Stimulated activated CD4-positive, alpha-beta T cell treated with anti-CD3 and anti-CD28 coated beads, TNF-alpha, amount 100 ng/mL, for 24 hours (primary cell): ENCODE measurements at regions not wholly inside any gene's neighbourhood (a gene's known extent, or its start where the extent isn't known, plus 50 kb on each side); places are given as distances from the start of the nearest gene placed in this dataset.
"Not testable (repeated sequence)": the region's sequence is repeated elsewhere in the genome, so short reads cannot be mapped to it uniquely, and the experiment has no call there.

Source experiments
- DNase-seq, 3 experiments: peaks; one replicate each; pipeline ENCODE4 v3.0.0-alpha.2; 2020; ENCODE audit warnings: low read depth in 3 of 3

DNA sequence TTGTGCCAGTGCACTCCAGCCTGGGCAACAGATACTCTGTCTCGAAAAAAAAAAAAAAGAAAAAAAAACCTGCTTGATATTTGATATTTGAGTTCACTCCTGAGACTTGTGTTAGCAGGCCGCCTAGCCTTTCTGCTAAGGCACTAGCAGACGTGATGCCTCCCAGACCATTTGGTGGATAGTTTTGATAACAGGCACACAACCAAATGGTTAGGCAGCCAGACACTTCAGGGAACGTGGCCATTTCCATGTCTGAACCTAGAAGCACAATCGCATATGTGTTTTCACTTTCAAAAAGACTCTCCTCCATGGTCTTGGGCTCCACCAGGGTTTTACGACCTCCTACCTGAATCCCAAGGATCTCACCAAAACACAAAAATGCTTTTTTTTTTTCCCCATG lies 1319.5 kb downstream of the BRINP3 start:
- DNase-seq = no peak

DNA sequence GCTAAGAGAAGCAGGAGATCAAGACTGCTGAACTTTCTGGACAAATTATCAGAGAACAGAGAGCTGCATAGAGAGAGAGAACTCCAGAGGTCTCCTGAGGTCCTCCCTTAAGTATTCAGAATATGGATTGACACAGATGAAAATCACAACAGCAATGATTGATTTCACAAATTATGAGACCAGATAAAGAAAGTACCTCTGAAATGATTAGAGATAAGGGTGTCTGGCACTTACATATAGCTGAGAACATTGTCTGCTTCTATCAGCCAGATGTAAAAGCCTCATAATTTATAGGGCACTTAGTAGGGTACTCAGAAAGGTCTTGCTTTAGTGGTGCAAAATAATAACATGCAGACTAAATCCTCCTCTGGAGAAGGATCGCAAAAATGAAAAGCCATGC lies 1301.8 kb downstream of the BRINP3 start:
- no peak for DNase-seq

DNA sequence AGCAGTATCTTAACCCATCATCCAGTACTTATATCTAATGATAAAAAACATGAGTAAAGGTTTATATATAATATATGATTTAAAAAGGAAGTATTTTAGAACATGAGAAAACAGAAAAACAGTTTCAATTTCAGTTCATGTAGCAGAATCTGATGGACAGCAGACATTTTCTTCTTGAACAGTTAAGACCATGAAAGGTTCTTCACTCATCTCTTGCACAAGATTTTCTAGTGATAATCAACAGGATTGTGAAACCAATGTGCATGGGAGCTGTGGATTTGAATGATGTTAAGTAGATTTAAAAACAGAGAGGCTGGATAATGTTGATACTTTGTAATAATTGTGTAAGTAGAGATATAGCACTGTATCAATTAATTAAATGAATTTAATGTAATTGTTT lies 1297.6 kb downstream of the BRINP3 start:
- DNase-seq = no peak

DNA sequence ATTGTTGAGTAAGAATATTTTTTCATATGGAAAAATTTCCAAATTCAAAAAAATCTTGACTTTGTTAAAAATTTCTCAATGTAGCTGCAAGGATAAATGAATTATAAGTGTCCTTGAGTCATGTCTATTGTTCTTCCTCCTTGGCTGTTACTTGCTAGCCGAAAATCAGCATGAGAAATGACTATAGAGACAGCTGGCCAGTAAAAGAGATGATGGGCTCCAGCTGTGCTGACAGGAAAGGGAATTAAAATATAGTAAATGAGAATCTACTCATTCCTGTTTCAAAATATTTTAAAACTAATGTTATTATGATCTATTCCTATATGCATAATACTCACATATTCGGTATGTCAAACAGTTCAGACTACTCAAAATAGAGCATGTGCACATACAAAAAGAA lies 1292.6 kb downstream of the BRINP3 start:
- DNase-seq = no peak

DNA sequence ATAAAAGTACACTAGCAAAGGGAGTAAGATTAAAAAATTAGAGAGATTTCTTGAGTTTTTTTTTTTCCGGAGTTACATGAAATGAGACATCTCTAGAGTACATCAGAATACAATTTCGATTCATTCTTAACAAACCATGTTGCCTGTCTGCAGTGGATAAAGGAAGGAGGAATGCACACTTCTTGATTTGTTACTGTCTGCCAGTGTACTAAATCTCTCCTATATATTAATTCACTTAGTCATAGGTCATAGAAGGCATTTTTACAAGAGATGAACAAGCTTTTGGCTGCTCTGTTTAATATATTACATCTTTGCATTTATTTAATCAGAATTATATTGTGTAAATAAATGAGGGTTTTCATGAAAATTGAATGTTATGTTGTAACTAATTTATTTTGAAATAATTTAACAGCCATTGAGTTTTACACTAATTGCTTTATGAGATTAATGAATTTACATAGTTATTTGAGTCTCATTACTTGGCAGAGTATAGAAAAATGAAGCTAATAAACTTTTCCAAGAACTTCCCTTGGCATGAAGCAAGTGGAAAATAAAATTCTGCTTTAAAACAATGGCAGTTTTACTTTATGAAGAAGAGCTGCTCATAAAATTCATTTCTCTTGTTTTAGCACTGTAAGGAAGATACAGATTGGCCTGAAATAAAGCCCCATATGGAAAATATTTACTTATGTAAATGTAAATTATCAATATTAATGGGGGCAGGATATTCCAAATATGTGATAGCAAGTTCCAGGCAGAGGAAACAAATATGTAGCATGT lies 1284.7 kb downstream of the BRINP3 start:
- DNase-seq = no peak

DNA sequence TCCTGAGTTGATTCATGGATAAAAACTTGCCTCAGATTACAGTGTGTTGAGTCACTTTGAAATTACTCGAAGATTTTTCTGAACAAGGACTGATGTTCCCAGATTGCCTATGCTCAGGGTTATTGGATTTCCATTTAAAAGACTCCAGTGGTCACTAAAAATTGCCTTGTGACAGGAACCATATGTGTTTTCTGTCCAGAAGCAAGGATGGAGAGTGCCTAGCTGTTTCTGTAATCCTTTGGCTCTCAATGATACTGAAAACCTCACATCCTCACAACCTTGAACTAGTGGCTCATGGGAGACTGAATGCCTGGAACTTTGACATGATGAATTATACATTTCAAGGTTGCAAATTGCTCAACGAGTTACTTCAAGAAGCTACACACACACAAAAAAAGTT lies 1271.8 kb downstream of the BRINP3 start:
- no peak for DNase-seq

DNA sequence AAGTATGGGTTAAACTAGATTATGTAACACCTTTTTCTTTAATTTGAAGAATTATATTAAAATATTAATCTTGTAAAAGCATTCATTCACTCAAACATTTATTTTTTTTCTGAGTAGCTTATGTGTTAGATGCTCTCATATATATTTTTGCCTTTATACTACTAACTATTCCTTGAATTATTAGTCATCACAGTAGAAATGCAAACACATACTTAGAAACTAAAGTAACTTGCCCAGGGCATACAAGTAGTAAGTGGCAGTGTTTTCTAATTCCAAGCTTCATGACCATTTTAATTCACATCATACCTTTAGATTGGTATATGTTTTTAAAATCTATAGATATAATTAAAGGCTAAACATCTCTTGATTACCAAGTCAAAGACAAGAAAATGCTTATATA lies 1271.0 kb downstream of the BRINP3 start:
- no peak for DNase-seq

DNA sequence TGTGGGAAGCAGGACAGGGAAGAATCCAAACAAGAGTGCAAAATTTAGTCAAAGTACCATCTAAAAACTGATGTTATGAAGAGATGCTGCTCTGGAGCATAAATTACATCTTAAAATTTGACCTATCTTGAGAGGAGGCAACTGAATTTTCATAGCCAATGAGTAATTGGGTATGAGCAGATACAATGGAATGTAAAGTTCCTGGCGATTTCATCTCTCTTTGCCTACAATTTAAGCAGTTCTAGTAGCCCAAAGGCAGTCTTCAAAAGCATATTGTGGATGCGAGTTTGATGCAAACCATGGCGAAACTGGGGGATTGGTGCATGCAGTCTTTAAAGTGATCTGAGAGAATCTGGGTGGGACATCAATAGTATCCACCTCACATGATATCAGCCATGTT lies 1265.9 kb downstream of the BRINP3 start:
- no peak for DNase-seq

DNA sequence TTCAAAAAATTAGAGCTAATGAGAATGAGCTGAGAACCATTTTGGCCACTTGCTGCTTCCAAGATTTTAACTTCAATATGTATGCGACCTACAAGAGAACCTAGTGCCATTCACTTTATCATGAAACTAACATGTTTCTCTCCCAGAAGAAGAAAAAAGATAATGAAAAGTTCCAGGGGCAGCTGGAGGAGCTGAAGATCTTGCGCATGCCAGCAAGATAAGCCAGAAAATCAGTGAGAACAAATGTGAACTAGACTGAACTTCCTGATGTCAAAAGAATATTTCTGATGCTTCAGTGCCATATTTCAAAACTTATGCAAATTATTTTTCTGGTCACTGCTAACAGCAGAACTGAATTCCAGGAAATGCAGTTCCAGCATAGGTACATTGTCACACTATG lies 1265.1 kb downstream of the BRINP3 start:
- no peak for DNase-seq

DNA sequence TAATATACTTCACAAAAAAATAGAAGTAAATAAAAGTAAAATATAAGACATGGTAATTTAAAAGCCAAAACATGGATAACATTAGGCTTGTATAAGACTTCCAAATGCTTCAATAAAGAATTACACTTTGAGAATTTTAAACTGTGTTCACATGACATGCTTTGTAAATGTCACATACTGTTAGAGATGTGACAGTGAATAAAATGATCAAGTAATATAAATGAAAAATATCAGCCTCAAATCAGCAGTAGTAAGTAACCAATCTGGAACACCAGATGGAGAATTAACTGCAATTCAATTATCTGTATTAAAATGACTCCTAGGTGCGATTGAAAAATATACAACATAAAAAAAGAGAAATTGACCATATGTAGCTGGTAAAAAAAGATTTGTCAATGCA lies 1260.8 kb downstream of the BRINP3 start:
- DNase-seq = no peak

DNA sequence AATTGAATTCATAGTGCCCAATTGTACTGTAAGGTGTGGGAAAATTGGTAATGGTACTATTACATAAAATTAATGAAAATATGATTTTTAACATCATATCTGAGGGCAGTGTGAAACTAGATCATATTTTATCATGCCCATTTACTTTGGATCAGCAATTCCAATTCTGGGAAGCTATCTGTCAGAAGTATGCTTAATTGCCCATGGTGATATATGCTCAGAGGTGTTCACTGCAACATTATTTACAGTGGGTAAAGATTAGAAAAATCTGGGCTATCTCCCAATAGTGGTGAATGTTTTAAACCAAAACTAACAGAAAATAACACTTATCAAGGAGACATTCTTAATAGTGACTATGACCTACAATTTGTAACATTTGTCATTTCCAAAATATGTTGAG lies 1260.0 kb downstream of the BRINP3 start:
- DNase-seq = no peak

DNA sequence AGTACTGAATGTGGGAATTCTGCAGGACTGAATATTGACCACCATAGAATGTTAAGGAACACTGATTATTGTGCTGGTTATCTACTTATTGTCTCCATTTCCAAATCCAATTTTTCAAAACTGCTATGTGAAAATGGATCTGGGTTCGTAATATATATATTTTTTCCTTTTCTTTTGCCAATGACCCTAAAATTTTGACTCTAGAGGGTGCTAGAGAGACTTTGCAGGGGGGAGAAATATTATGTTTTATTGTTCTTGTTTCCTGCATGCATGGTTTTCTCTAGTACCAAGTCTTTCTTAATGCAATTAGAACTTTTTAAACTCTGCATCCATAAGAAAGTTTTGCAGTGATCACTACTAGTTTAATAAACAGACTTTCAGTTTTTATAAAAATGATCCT lies 1256.9 kb downstream of the BRINP3 start:
- DNase-seq = no peak

DNA sequence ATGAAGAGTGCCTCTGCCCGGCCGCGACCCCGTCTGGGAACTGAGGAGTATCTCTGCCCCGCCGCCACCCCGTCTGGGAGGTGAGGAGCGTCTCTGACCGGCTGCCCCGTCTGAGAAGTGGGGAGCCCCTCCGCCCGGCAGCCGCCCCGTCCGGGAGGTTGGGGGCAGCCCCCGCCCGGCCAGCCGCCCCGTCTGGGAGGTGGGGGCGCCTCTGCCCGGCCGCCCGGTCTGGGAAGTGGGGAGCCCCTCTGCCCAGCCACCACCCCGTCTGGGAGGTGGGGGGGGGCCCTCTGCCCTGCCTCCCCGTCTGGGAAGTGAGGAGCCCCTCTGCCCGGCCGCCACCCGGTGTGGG lies 1251.9 kb downstream of the BRINP3 start:
- not testable (repeated sequence) for DNase-seq

DNA sequence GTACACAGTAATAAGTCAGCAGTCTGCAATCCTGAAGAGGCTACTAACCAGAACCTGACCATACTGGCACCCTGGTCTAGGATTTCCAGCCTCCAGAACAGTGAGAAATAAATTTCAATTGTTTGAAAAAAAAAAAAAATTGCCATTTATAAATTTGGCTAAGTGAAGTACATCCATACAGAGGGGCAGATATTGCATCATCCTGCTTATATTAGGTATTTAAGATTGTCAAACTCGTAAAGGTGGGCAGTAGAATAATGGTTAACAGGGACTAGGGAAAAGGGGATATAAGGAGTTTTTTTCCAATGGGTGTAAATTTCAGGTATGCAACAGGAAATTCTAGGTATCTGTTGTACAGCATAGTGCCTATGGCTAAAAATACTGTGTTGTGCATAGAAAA lies 1250.9 kb downstream of the BRINP3 start:
- DNase-seq = no peak

DNA sequence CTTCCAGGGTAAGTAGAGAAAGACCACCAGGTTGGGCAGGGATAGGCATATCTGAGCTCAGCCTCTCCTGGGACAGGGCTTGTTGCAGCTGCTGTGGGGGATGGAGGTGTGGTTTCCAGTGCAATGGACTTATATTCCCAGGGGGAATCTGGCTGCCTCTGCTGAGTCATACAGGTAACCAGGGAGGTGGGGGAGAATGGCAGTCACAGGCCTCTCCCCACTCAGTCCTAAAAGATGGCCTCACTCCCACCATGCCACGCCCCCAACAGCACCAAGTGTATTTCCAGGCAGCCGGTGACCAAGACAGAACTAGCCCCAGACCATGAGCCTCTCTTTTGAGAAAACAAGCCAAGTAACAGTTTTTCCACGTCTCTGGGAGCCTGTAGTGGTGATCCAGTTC lies 1240.7 kb downstream of the BRINP3 start:
- DNase-seq = no peak

DNA sequence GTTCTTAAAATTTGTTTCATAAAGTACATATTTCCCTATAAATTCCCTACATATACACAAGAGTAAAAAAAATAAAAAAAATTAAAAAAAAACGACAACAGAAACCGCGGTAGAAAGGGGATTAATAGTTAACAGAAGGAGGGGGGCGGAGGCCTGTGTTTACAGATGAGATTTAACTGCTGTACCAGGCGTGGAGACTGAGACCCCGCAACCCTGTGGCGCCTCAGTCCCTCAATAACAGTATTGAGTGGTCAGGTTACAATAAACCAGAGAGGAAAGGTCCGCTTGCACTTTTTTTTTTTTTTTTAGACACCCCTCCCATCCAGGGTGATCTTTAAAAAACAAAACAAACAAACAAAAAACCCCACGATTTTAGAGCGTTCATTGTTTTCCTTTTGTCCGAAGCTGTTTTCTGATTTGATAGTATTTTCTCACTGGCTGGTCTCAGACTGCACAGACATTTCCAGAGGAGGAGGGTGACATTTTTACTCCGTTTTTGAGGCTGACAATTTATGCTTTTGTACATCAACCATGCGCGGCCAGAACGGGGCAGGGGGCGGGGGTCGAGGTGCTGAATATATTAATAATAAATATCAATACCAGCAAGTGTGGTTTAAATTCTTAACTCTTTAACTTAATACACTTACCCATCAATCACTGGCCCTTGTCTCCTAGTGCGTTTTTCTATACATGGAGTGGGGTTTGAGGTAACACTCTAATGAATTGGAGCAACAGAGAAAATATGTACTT lies 1223.9 kb downstream of the BRINP3 start:
- DNase-seq = no peak

DNA sequence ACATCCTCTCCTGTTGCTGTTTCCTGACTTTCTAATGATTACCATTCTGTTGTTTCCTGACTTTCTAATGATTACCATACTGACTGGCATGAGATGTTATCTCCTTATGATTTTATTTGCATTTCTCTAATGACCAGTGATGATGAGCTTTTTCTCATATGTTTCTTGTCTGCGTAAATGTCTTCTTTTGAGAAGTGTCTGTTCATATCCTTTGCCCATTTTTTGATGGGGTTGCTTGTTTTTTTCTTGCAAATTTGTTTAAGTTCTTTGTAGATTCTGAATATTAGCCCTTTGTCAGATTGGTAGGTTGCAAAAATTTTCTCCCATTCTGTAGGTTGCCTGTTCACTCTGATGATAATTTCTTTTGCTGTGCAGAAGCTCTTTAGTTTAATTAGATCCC lies 1216.5 kb downstream of the BRINP3 start:
- DNase-seq = not testable (repeated sequence)

DNA sequence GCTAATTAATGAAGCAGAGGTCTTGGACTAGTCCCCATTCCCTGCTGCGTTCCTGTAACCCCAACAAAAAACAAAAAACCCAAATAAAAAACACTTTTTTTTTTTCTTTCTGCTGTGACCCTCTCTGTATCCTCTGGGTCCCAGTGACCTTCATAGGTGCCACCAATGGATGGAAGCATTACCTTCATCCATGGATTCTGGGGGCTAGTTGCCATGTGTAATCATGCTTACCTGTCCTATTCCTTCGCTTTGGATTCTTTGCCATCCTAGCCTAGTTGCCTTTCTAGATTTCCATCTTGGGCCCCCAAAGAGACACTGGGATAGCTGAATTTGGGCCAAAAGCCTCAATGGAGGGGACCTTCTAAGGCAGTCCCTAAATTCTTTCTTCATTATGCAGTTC lies 1208.7 kb downstream of the BRINP3 start:
- DNase-seq = no peak

DNA sequence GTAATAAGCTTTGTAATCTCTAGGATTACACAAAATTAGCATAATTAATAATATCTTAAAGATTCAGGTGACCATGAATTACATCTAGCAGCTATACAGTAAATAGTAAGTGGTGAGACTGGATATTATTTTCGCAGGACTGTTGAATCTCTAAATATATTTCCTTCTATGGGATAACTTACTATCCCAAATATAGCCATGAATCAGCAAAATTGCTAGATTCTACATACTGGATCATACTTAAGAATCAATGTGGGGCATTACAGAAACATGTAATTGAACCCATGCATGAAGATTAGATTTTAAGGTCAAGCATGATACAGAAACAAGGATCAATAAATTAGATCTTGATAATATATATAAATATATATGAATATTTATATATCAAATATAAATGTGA lies 1203.4 kb downstream of the BRINP3 start:
- no peak for DNase-seq

DNA sequence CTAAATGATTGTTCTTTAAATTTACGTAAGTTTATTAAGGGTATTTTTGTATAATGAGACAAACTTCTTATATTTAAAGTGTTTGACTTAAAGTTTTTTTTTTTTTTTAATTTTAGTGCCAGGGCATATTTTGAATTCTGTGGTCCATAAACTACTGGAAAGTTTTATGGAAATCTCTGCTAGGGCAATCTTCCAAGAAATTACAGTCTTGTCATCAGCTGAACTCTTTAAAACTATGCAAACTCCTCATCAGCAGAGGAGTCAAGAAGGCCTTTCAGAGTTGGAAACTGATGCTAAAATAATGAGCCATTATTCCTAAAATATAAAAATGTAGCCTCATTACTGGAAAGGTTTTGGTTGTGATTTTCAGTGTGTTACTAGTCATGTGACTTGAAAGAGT lies 1201.9 kb downstream of the BRINP3 start:
- DNase-seq = no peak

DNA sequence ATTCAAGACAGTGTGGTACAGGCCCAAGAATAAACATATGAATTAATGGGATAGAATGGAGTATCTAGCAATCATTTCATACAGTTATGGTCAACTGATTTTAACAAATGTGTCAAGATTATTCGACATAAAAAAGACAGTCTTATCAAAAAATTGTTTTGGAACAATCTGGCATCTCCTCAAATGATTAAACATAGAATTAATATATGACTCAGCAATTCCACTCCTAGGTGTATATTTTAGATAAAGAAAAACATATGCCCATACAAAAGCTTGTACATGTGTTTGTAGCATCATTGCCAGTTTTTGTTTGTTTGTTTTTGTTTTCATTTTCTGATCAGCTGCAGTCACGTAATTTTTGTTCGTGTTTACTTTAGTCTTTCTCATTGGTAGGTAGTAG lies 1188.3 kb downstream of the BRINP3 start:
- DNase-seq = no peak

DNA sequence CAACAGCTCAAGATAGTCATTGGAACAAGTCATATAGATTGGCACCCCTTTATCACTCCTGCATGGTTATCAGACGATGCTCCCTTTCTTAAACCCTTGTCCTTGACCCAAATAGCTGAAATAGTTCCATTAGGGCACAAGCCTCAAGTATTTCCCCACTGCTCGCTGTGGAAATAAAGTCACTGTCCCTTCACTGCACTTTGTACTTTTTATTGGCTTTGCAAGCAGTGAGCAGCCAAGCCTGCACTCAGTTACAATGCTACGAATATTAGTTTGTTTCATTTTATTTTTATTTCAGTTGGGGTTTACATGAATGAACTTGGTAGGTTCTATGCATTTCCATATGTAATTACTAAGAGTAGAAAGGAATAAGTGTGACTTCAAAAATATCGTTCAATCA lies 1176.4 kb downstream of the BRINP3 start:
- DNase-seq = no peak

DNA sequence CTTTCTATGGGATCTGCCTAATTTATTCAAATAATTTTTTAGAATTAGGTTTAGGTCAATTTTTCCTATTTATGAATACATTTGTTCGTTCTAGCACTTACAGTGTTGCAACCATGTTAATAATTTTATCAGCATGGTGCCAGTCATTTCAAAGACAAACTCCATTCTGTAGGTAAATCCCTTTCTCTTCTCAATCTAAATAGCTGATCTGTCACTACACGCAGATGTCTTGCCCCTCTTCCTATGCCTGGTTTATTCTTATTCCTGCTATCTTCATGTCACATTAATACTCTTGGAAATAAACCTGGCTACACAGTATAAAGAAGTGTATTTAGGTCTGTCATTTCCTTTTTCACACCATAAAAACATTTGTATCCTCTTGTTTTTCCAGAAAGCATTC lies 1172.4 kb downstream of the BRINP3 start:
- DNase-seq = no peak

DNA sequence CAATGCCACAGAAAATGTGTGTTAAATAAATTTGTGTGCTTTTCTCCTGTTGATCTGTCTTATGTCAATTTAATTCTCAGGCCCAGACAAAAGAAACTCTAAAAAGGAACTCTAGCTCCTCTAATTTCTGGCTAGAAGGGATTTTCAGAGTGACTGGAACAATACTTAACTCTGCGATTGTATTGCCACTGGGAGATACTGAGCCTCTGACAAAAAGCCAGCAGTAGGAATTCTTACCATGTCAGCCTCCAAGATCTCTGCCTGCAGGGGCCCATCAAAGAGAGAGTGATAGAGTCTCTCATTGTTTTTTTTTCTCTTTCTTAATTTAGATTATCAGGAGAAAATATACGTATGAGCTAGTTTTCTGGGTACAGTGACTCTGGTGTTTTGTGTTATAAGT lies 1165.7 kb downstream of the BRINP3 start:
- DNase-seq = no peak
